Type B pancreatic cell (in vitro differentiated cells): ENCODE measurements at regions not wholly inside any gene's neighbourhood (a gene's known extent, or its start where the extent isn't known, plus 50 kb on each side); places are given as distances from the start of the nearest gene placed in this dataset.

Source experiments
- DNase-seq: peaks from one replicate; pipeline ENCODE4 v3.0.0; 2021; ENCODE audit warnings: mixed read lengths; ENCODE audit not compliant: unreplicated experiment; ENCODE audit errors: extremely low spot score
- H3K27ac Mint-ChIP-seq: 2 replicates; pipeline ENCODE4 v1.8.0; 2021; ENCODE audit warnings: mild to moderate bottlenecking, mixed read lengths
- H3K27me3 Mint-ChIP-seq: 2 replicates; pipeline ENCODE4 v1.8.0; 2021; ENCODE audit warnings: mixed read lengths
- H3K36me3 Mint-ChIP-seq: 2 replicates; pipeline ENCODE4 v1.8.0; 2021; ENCODE audit warnings: mixed read lengths
- H3K4me1 Mint-ChIP-seq: one replicate; pipeline ENCODE4 v1.8.0; 2021; ENCODE audit warnings: mixed read lengths; ENCODE audit not compliant: unreplicated experiment
- H3K4me3 Mint-ChIP-seq: 2 replicates; pipeline ENCODE4 v1.8.0; 2021; ENCODE audit warnings: mild to moderate bottlenecking, mixed read lengths
- H3K9me3 Mint-ChIP-seq: 2 replicates; pipeline ENCODE4 v1.8.0; 2021; ENCODE audit warnings: mixed read lengths
- TF ChIP-seq, protein P1 (sequence below): fragments of 200-600 bp; sonication (generic); conservative IDR thresholded peaks from 2 replicates; pipeline ENCODE4 v1.5.0; 2021; ENCODE audit warnings: antibody characterized with exemption, mild to moderate bottlenecking

DNA sequence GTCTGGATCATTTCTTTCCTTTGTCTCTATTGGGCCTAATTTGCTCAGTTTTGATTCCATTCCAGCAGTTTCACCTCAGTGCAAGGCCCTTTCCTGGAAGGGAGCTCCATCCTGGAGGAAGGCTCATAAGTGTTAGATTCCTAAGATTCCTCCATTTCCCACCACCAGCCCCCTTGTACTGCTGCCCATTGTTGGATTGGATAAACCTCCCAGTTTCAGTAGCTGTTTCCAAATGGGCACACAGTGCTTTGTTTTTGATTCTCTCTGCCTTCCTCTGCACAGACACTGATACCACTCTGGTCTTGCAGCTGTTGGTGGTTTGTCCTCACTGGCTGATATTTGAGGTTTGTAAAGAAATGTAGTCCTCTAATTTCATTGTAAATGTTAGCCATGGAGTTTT, 158.9 kb downstream of the SLC15A5 start:
- no peak for DNase-seq
- TF ChIP-seq, protein P1, sequence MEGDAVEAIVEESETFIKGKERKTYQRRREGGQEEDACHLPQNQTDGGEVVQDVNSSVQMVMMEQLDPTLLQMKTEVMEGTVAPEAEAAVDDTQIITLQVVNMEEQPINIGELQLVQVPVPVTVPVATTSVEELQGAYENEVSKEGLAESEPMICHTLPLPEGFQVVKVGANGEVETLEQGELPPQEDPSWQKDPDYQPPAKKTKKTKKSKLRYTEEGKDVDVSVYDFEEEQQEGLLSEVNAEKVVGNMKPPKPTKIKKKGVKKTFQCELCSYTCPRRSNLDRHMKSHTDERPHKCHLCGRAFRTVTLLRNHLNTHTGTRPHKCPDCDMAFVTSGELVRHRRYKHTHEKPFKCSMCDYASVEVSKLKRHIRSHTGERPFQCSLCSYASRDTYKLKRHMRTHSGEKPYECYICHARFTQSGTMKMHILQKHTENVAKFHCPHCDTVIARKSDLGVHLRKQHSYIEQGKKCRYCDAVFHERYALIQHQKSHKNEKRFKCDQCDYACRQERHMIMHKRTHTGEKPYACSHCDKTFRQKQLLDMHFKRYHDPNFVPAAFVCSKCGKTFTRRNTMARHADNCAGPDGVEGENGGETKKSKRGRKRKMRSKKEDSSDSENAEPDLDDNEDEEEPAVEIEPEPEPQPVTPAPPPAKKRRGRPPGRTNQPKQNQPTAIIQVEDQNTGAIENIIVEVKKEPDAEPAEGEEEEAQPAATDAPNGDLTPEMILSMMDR = no peak
- no peak overlapping the region for H3K4me3 Mint-ChIP-seq
- no peak overlapping the region for H3K27ac Mint-ChIP-seq
- no peaks in the 10 kb centered on the region for H3K9me3 Mint-ChIP-seq
- no peaks in the 10 kb centered on the region for H3K36me3 Mint-ChIP-seq
- peaks cover 8% of the 10 kb centered on the region for H3K27me3 Mint-ChIP-seq
- no peaks in the 10 kb centered on the region for H3K4me1 Mint-ChIP-seq

DNA sequence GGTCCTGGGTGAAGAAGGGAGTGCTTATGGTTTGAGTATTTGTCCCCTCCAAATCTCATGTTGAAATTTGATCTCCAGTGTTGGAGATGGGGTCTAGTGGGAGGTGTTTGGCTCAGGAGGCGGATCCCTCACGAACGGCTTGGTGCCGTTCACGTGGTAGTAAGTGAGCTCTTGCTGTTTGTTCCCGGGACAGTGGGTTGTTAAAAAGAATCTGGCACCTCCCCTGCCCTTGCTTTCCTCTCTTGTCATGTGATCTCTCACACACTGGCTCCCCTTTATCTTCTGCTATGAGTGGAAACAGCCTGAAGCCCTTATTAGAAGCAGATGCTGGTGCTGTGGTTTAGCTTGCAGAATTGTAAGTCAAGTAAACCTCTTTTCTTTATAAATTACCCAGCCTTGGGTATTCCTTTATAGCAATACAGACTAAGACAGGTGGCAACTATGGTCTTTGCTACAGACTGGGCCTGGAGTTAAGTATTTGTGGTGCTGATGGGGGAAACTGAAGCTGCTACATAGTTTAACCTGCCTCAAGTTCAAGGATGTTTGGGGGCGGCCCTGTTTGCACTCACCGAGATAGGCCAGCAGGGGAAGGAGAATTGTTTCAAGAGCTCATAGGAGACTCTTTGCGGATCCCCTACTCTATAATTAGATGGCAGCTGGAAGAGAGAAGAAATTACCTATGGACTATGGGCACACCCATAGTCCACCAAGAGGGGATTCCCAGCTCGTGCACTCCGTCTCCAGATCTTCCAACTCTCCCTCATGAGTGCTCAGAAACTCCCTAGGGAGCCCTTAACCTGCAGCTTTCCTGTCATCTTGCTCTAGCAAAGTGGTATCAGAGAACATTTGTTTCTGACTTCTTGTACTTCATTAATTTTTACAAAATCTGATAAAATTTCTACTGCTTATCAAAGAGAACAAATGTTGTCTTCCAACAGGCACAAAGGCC, 164.6 kb downstream of the SLC15A5 start:
- DNase-seq = no peak
- no peak overlapping the region for H3K27ac Mint-ChIP-seq
- H3K36me3 Mint-ChIP-seq = no peaks in the 10 kb centered on the region
- peak overlapping the region; percentile 8 for H3K4me3 Mint-ChIP-seq
- H3K4me1 Mint-ChIP-seq = peaks cover 12% of the 10 kb centered on the region
- no peaks in the 10 kb centered on the region for H3K9me3 Mint-ChIP-seq
- H3K27me3 Mint-ChIP-seq = peaks cover 12% of the 10 kb centered on the region
- TF ChIP-seq, protein P1 = peak; percentile 37

DNA sequence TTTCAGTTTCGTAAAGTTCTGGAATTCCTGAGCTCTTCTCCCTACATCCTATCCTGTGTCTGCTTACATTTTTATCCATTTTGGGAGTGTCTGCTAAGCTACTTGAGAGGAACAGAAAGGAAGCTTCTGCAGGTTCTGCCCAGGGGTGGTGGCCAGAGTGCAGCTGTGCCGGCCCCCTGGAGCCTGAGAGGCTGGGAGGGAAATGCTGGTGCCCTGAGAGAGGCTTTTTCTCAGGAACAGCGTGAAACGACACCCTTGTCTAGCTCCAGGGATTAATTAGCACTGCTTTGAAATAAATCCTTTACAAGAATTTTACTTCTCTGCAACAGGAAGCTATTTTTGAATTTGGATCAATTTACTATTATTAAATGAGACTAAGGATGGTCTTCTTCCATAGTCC, 165.4 kb downstream of the SLC15A5 start:
- H3K36me3 Mint-ChIP-seq = no peaks in the 10 kb centered on the region
- no peaks in the 10 kb centered on the region for H3K9me3 Mint-ChIP-seq
- no peak overlapping the region for H3K4me3 Mint-ChIP-seq
- H3K4me1 Mint-ChIP-seq = peaks cover 12% of the 10 kb centered on the region
- TF ChIP-seq, protein P1 = no peak
- peaks cover 12% of the 10 kb centered on the region for H3K27me3 Mint-ChIP-seq
- DNase-seq = no peak
- H3K27ac Mint-ChIP-seq = no peak overlapping the region

DNA sequence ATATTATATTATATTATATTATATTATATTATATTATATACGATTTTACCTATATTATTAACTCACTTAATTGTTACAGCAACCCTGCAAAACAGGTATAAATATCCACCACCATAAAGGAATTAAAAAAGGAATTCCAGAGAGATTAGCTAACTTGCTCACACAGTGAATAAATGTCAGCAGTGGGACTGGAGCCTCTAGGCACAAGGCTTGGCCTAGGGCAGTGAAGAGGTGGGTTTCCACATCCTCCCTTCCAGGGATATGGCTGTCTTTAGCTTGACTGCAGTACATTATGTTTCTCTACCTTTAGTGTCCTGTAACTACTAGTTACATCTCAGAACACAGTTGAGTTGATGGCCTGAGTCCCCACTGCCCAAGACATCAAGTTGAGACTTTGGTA, 166.9 kb downstream of the SLC15A5 start:
- TF ChIP-seq, protein P1 = no peak
- Mint-ChIP-seq H3K4me3 (no peak overlapping the region), H3K36me3 (no peaks in the 10 kb centered on the region), H3K27ac (no peak overlapping the region), H3K9me3 (no peaks in the 10 kb centered on the region), H3K4me1 (peaks cover 12% of the 10 kb centered on the region), H3K27me3 (peaks cover 12% of the 10 kb centered on the region)
- no peak for DNase-seq

DNA sequence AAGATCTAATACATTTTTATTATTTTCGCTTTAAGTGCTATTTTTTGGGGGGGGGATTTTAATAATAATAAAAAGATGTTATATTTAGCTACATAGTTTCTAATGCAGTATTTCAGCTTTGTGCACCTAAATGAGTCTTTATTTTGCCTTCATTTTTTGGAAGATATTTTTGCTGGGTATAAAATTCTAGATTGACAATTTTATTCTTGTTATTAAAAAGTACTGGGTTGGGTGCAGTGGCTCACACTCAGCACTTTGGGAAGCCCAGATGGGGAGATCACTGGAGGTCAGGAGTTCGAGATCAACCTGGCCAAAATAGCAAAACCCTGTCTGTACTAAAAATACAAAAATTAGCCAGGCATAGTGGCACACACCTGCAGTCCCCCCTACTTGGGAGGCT, 173.6 kb downstream of the SLC15A5 start:
- Mint-ChIP-seq H3K27me3 (peaks cover 8% of the 10 kb centered on the region), H3K4me1 (no peaks in the 10 kb centered on the region), H3K27ac (no peak overlapping the region), H3K4me3 (no peak overlapping the region), H3K36me3 (no peaks in the 10 kb centered on the region), H3K9me3 (no peaks in the 10 kb centered on the region)
- TF ChIP-seq, protein P1 = no peak
- DNase-seq = no peak
